Germinal center (tissue), 1 donor: ENCODE measurements at regions not wholly inside any gene's neighbourhood (a gene's known extent, or its start where the extent isn't known, plus 50 kb on each side); places are given as distances from the start of the nearest gene placed in this dataset.
"Not testable (repeated sequence)": the region's sequence is repeated elsewhere in the genome, so short reads cannot be mapped to it uniquely, and the experiment has no call there.

ENCODE experiments used
- DNase-seq: peaks from one replicate; pipeline ENCODE4 v3.0.0; 2012; ENCODE audit warnings: mixed read lengths, low spot score

- no peak for DNase-seq
Observed at GRCh38 chr2:60247471-60247870, 306.0 kb downstream of the BCL11A start.

GRCh38 chr2:60246583-60246982 is 306.9 kb downstream of the BCL11A start:
- no peak for DNase-seq

GRCh38 chr2:60234274-60234986 is 319.0 kb downstream of the BCL11A start:
- DNase-seq, result no peak

GRCh38 chr2:60230596-60230995 is 322.9 kb downstream of the BCL11A start:
- DNase-seq, result no peak

- DNase-seq, result no peak
Observed at GRCh38 chr2:60230037-60230436, 323.4 kb downstream of the BCL11A start.

GRCh38 chr2:60226943-60227342 is 326.5 kb downstream of the BCL11A start:
- DNase-seq, result no peak

- DNase-seq, result no peak
Observed at GRCh38 chr2:60226191-60226590, 327.3 kb downstream of the BCL11A start.

GRCh38 chr2:60223859-60224258 is 329.6 kb downstream of the BCL11A start:
- DNase-seq, result no peak

GRCh38 chr2:60221098-60221497 is 332.4 kb downstream of the BCL11A start:
- no peak for DNase-seq

- no peak for DNase-seq
Observed at GRCh38 chr2:60219536-60219935, 333.9 kb downstream of the BCL11A start.

- no peak for DNase-seq
Observed at GRCh38 chr2:60216452-60216995, 336.9 kb downstream of the BCL11A start.

GRCh38 chr2:60215386-60215901 is 338.0 kb downstream of the BCL11A start:
- no peak for DNase-seq

GRCh38 chr2:60214626-60214875 is 338.9 kb downstream of the BCL11A start:
- DNase-seq, result no peak

GRCh38 chr2:60213865-60214625 is 339.4 kb downstream of the BCL11A start:
- DNase-seq, result no peak

GRCh38 chr2:60212181-60212945 is 341.1 kb downstream of the BCL11A start:
- DNase-seq, result no peak

- DNase-seq, result not testable (repeated sequence)
Observed at GRCh38 chr2:60189006-60189405, 364.4 kb downstream of the BCL11A start.

- DNase-seq, result no peak
Observed at GRCh38 chr2:60175290-60175689, 378.2 kb downstream of the BCL11A start.

GRCh38 chr2:60174146-60174545 is 379.3 kb downstream of the BCL11A start:
- no peak for DNase-seq

GRCh38 chr2:60172801-60173200 is 380.7 kb downstream of the BCL11A start:
- no peak for DNase-seq

- no peak for DNase-seq
Observed at GRCh38 chr2:60170272-60170671, 383.2 kb downstream of the BCL11A start.

GRCh38 chr2:60168247-60168646 is 385.2 kb downstream of the BCL11A start:
- DNase-seq, result no peak

GRCh38 chr2:60167089-60167488 is 386.4 kb downstream of the BCL11A start:
- no peak for DNase-seq

- DNase-seq, result no peak
Observed at GRCh38 chr2:60163691-60164090, 389.8 kb downstream of the BCL11A start.
